ENCODE measurements at regions not wholly inside any gene's neighbourhood (a gene's known extent, or its start where the extent isn't known, plus 50 kb on each side); places are given as distances from the start of the nearest gene placed in this dataset.

DNA sequence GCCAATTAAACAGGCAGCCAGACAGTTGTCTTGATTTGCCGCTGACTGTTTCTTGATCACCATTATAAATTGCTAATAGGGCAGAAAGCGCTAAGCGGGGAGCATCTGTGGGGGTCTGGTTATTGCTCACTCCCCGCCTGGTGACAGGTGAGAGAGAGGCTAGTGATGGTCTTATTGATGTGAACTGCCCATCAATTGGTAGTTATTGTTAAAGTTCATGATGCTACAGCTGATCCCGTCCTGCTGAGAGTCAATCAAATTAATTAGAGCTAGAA, 148.5 kb downstream of the LNPK start:
- TF ChIP-seq EGR1 (IDR thresholded peaks at IDR 0.05) (no peak), TEAD4 (IDR thresholded peaks at IDR 0.05) (no peak), CEBPB (IDR thresholded peaks at IDR 0.05) (no peak)
- TF ChIP-seq, protein P1, sequence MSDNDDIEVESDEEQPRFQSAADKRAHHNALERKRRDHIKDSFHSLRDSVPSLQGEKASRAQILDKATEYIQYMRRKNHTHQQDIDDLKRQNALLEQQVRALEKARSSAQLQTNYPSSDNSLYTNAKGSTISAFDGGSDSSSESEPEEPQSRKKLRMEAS (IDR thresholded peaks at IDR 0.05): no peak
- TF ChIP-seq, protein P2, sequence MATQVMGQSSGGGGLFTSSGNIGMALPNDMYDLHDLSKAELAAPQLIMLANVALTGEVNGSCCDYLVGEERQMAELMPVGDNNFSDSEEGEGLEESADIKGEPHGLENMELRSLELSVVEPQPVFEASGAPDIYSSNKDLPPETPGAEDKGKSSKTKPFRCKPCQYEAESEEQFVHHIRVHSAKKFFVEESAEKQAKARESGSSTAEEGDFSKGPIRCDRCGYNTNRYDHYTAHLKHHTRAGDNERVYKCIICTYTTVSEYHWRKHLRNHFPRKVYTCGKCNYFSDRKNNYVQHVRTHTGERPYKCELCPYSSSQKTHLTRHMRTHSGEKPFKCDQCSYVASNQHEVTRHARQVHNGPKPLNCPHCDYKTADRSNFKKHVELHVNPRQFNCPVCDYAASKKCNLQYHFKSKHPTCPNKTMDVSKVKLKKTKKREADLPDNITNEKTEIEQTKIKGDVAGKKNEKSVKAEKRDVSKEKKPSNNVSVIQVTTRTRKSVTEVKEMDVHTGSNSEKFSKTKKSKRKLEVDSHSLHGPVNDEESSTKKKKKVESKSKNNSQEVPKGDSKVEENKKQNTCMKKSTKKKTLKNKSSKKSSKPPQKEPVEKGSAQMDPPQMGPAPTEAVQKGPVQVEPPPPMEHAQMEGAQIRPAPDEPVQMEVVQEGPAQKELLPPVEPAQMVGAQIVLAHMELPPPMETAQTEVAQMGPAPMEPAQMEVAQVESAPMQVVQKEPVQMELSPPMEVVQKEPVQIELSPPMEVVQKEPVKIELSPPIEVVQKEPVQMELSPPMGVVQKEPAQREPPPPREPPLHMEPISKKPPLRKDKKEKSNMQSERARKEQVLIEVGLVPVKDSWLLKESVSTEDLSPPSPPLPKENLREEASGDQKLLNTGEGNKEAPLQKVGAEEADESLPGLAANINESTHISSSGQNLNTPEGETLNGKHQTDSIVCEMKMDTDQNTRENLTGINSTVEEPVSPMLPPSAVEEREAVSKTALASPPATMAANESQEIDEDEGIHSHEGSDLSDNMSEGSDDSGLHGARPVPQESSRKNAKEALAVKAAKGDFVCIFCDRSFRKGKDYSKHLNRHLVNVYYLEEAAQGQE (IDR thresholded peaks at IDR 0.05; ENCODE audit: low read depth): no peak
